GM13976 (cell line): ENCODE measurements at regions not wholly inside any gene's neighbourhood (a gene's known extent, or its start where the extent isn't known, plus 50 kb on each side); places are given as distances from the start of the nearest gene placed in this dataset.

ENCODE experiments used
- DNase-seq: peaks from one replicate; pipeline ENCODE4 v3.0.0; 2012; ENCODE audit warnings: low spot score
- in situ Hi-C: fragments of 300-500 bp; cut with MboI; formaldehyde crosslinking; loops from one replicate; pipeline ENCODE4 v1.12.0; 2022; ENCODE audit warnings: low sequenced_read_pairs, mixed read lengths, inconsistent platforms; ENCODE audit not compliant: unreplicated experiment
- TF ChIP-seq, protein P1 (sequence below): IDR thresholded peaks from 2 replicates; pipeline ENCODE4 v1.5.1; 2012; ENCODE audit warnings: borderline replicate concordance, mild to moderate bottlenecking; ENCODE audit not compliant: insufficient read depth; ENCODE audit errors: extremely low read depth, missing control alignments, control extremely low read depth

DNA sequence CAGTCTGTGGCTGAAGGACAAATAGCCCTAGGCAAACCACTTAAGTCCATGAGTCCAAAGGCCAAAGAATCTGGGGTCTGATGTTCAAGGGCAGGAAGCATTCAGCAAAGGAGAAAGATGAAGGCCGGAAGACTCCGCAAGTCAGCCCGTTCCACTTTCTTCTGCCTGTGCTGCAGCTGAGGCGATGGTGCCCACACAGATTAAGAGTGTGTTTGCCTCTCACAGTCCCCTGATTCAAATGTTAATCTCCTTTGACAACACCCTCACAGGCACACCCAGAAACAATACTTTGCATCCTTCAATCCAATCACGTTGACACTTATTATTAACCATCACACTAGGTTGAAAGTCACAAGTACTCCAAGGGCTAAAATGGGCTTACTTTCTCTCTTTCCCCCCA is 605.4 kb upstream of the GNPDA2 start:
- TF ChIP-seq, protein P1, sequence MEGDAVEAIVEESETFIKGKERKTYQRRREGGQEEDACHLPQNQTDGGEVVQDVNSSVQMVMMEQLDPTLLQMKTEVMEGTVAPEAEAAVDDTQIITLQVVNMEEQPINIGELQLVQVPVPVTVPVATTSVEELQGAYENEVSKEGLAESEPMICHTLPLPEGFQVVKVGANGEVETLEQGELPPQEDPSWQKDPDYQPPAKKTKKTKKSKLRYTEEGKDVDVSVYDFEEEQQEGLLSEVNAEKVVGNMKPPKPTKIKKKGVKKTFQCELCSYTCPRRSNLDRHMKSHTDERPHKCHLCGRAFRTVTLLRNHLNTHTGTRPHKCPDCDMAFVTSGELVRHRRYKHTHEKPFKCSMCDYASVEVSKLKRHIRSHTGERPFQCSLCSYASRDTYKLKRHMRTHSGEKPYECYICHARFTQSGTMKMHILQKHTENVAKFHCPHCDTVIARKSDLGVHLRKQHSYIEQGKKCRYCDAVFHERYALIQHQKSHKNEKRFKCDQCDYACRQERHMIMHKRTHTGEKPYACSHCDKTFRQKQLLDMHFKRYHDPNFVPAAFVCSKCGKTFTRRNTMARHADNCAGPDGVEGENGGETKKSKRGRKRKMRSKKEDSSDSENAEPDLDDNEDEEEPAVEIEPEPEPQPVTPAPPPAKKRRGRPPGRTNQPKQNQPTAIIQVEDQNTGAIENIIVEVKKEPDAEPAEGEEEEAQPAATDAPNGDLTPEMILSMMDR = no peak
- DNase-seq = no peak
- in situ Hi-C loops = no loop called here

DNA sequence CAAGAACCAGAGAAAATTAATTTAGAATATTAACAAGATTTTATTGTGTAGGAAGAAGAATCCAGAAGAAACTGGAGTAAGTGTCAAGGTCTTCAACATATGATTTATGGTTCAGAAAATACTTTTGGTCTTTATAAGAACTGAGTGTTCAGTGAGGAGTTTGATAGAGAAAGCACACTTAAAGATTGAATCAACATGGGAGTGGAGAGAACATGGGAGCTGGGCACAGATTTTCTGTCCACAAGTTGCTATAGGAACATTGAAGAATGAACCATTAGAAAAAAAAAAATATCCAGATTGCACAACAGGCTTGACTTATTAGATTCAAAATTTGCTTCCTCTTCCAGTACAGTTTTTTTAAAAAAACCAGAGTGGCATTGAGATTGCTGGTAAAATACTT is 601.2 kb upstream of the GNPDA2 start:
- DNase-seq = no peak
- in situ Hi-C loops = no loop called here
- TF ChIP-seq, protein P1 = no peak

DNA sequence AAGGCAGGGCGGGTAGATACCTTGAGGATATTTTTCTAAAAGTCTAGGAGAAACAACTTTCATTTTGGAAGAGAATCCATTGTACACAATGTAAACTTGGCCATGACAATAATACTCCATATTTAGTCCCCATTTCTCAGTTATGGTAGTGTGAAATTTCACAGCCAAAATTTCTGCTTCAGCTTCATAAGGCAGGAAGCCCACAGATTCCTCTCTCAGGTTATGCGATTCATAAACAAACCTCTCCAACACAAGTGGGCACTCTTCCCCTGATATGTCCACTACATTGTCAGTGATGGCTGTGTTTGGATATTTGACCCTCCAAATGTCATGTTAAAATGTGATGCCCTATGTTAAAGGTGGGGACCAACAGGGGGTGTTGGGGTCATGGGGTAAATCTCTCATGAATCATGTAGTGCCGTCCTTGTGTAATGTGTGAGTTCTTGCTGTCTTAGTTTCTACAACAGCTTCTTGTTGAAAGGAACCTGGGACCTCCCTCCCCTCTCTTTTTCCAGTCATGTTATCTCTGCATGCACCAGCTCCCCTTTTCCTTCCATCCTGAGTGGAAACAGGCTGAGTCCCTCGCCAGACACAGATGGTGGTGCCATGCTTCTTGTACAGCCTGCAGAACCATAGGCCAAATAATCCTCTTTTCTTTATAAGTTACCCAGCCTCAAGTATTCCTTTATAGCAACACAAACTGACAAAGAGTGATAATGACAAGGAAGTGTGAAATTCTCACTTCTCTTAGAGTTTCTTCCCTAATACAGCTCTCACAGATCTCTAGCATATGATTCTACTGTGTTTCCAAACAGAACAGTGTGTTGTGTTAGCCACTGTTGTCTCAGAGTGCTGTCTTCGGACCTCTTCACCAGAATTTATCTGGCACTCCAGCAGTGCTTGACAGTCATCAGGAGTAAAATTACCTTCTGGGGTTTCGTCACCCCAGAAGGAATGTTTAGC is 598.4 kb upstream of the GNPDA2 start:
- no peak for DNase-seq
- in situ Hi-C loops = no loop called here
- TF ChIP-seq, protein P1 = no peak

DNA sequence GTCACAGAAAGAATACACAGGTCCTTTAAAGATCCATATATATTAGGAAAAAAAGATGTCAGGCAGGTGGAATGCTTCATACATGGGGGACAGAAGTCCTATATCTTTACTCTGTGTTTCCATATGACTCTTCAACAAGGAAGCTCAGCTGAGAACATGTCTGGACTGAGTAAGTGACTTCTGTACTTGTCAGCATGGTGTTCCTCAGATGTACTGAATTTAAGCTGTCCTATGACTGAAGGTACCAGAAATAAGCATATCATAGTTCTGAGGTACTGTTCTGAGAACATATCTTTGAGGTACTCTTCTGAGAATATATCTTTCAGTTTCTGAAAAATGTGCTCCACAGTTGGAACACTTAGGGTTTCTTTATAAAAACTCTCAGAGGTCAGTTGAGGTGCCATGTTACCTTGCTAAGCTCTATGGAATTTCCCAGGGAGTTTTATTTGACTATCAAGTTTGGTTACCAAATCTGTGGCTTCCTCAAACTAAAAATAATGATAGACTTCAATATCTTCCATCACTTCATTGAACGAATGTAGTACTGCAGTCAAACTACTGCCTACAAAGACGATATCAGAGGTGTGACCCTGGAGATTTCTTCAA is 597.2 kb upstream of the GNPDA2 start:
- in situ Hi-C loops = no loop called here
- no peak for DNase-seq
- TF ChIP-seq, protein P1 = no peak

DNA sequence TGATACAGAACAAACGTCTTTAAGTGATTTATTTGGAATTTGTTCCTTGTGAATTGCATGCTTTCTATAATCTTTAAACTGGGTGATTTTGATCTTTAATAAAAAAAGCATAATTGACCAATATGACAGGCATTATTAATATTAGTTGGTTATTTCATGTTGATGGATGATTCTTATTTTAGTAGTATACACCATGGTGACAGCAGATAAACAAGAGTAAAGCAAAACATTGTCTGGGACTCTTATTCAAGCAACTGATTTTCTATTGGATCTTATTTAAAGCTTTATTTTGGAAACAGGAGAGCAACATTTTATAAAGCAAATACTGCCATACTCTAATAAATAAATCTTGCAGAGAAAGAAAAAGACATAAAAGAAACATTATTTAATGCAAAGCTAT is 591.4 kb upstream of the GNPDA2 start:
- TF ChIP-seq, protein P1 = no peak
- in situ Hi-C loops = no loop called here
- no peak for DNase-seq

DNA sequence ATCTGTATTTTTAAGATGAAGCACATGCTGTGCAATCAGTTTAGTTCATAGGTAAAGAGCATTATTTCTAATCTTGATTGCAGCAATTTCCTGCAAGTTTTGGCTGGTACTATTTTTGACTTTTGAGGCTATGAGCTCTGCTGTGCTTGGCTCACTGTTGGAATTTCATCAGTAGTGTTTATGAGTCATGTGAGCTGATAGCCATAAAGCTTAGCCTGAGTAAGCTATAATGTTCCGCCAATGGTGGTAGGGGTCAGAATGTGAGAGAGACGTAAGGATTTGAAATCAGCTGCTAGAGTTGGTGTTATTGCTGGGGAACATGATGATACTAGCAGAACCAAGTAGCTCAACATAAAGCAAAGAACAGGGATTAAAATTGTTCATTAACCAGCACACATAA is 590.9 kb upstream of the GNPDA2 start:
- in situ Hi-C loops = no loop called here
- TF ChIP-seq, protein P1 = no peak
- DNase-seq = no peak
